Muscle of leg (tissue), 3 donors: ENCODE measurements at regions not wholly inside any gene's neighbourhood (a gene's known extent, or its start where the extent isn't known, plus 50 kb on each side); places are given as distances from the start of the nearest gene placed in this dataset.
A peak's percentile ranks its signal among the peaks of the same experiment; 100 is the strongest.

ENCODE experiments used
- DNase-seq: peaks from one replicate; pipeline ENCODE4 v3.0.0; 2013
- H3K27ac ChIP-seq: one replicate; pipeline ENCODE4 v1.5.1; 2013; ENCODE audit warnings: mild to moderate bottlenecking, low read length, control low read depth
- H3K27me3 ChIP-seq: one replicate; pipeline ENCODE4 v1.6.1; 2013; ENCODE audit warnings: low read length; ENCODE audit not compliant: control insufficient read depth, insufficient read depth
- H3K36me3 ChIP-seq: one replicate; pipeline ENCODE4 v1.6.1; 2013; ENCODE audit warnings: low read length; ENCODE audit not compliant: control insufficient read depth, insufficient read depth
- H3K4me1 ChIP-seq: one replicate; pipeline ENCODE4 v1.6.1; 2013; ENCODE audit warnings: low read length; ENCODE audit not compliant: control insufficient read depth, insufficient read depth
- H3K4me3 ChIP-seq: one replicate; pipeline ENCODE4 v1.5.1; 2013; ENCODE audit warnings: low read length, control low read depth
- H3K9me3 ChIP-seq: replicated peaks from 2 replicates; pipeline ENCODE4 v1.6.1; 2013; ENCODE audit warnings: low read depth, low read length; ENCODE audit not compliant: control insufficient read depth
- WGBS: methylation state at CpG from one replicate; pipeline ENCODE4 v1.1.5; 2013; ENCODE audit warnings: missing lambda C conversion rate; ENCODE audit not compliant: insufficient coverage; 5-methylcytosine and 5-hydroxymethylcytosine counted together

- 100% methylated on average over 1 of the region's 2 CpGs for WGBS
- no peak for DNase-seq
- H3K27me3 ChIP-seq: no peaks in the 10 kb centered on the region
Measured at GRCh38 chr2:235402422-235402821, 91.4 kb upstream of the AGAP1 start.

GRCh38 chr2:235405612-235406361 is 88.1 kb upstream of the AGAP1 start:
- no peak for DNase-seq
- WGBS: 74% methylated on average over 3 of the region's 11 CpGs
- H3K36me3 ChIP-seq: no peaks in the 10 kb centered on the region
- H3K9me3 ChIP-seq: no peaks in the 10 kb centered on the region
- no peak overlapping the region for H3K27ac ChIP-seq
- no peaks in the 10 kb centered on the region for H3K27me3 ChIP-seq
- H3K4me3 ChIP-seq: no peak overlapping the region
- peaks cover 3% of the 10 kb centered on the region for H3K4me1 ChIP-seq

More at GRCh38 chr2:235402422-235402821, 91.4 kb upstream of the AGAP1 start:
- peaks cover 3% of the 10 kb centered on the region for H3K4me1 ChIP-seq
- H3K4me3 ChIP-seq: no peak overlapping the region
- no peak overlapping the region for H3K27ac ChIP-seq
- no peaks in the 10 kb centered on the region for H3K36me3 ChIP-seq
- H3K9me3 ChIP-seq: no peaks in the 10 kb centered on the region

- peaks cover 3% of the 10 kb centered on the region for H3K4me1 ChIP-seq
- DNase-seq: no peak
- H3K27ac ChIP-seq: no peak overlapping the region
- H3K4me3 ChIP-seq: no peak overlapping the region
- no peaks in the 10 kb centered on the region for H3K9me3 ChIP-seq
- no peaks in the 10 kb centered on the region for H3K36me3 ChIP-seq
- no peaks in the 10 kb centered on the region for H3K27me3 ChIP-seq
- WGBS: 76% methylated on average over 3 of the region's 8 CpGs
Measured at GRCh38 chr2:235406430-235406829, 87.4 kb upstream of the AGAP1 start.

GRCh38 chr2:235411905-235412485 is 81.8 kb upstream of the AGAP1 start:
- WGBS: 93% methylated on average over 4 of the region's 4 CpGs

GRCh38 chr2:235413064-235413463 is 80.8 kb upstream of the AGAP1 start:
- no peaks in the 10 kb centered on the region for H3K36me3 ChIP-seq
- H3K4me1 ChIP-seq: peaks cover 6% of the 10 kb centered on the region
- DNase-seq: peak; percentile 21
- WGBS: 50% methylated on average over 1 of the region's 1 CpG
- no peaks in the 10 kb centered on the region for H3K27me3 ChIP-seq
- H3K9me3 ChIP-seq: no peaks in the 10 kb centered on the region
- no peak overlapping the region for H3K4me3 ChIP-seq
- no peak overlapping the region for H3K27ac ChIP-seq

More at GRCh38 chr2:235411905-235412485, 81.8 kb upstream of the AGAP1 start:
- Histone ChIP-seq H3K4me1 (peaks cover 6% of the 10 kb centered on the region), H3K9me3 (no peaks in the 10 kb centered on the region), H3K27ac (no peak overlapping the region), H3K4me3 (no peak overlapping the region), H3K36me3 (no peaks in the 10 kb centered on the region), H3K27me3 (no peaks in the 10 kb centered on the region)
- DNase-seq: no peak

- H3K27ac ChIP-seq: no peak overlapping the region
- H3K9me3 ChIP-seq: no peaks in the 10 kb centered on the region
- peaks cover 6% of the 10 kb centered on the region for H3K4me1 ChIP-seq
- 94% methylated on average over 2 of the region's 4 CpGs for WGBS
- DNase-seq: peak; percentile 30
- H3K27me3 ChIP-seq: no peaks in the 10 kb centered on the region
- no peak overlapping the region for H3K4me3 ChIP-seq
- no peaks in the 10 kb centered on the region for H3K36me3 ChIP-seq
Measured at GRCh38 chr2:235414422-235414821, 79.4 kb upstream of the AGAP1 start.

GRCh38 chr2:235416858-235417499 is 76.9 kb upstream of the AGAP1 start:
- H3K36me3 ChIP-seq: no peaks in the 10 kb centered on the region

GRCh38 chr2:235418918-235419317 is 74.9 kb upstream of the AGAP1 start:
- peaks cover 3% of the 10 kb centered on the region for H3K4me1 ChIP-seq
- 100% methylated on average over 1 of the region's 7 CpGs for WGBS
- H3K27ac ChIP-seq: no peak overlapping the region
- no peaks in the 10 kb centered on the region for H3K27me3 ChIP-seq
- H3K4me3 ChIP-seq: no peak overlapping the region
- no peaks in the 10 kb centered on the region for H3K36me3 ChIP-seq
- peaks cover under 1% of the 10 kb centered on the region for H3K9me3 ChIP-seq
- peak; percentile 32 for DNase-seq

More at GRCh38 chr2:235416858-235417499, 76.9 kb upstream of the AGAP1 start:
- H3K4me3 ChIP-seq: no peak overlapping the region
- 50% methylated on average over 2 of the region's 7 CpGs for WGBS
- H3K9me3 ChIP-seq: no peaks in the 10 kb centered on the region
- peaks cover 6% of the 10 kb centered on the region for H3K4me1 ChIP-seq
- H3K27me3 ChIP-seq: no peaks in the 10 kb centered on the region
- no peak overlapping the region for H3K27ac ChIP-seq
- DNase-seq: peak; percentile 29

- no peak for DNase-seq
Measured at GRCh38 chr2:235419996-235420395, 73.8 kb upstream of the AGAP1 start.

GRCh38 chr2:235421618-235422017 is 72.2 kb upstream of the AGAP1 start:
- Histone ChIP-seq H3K27ac (no peak overlapping the region), H3K4me1 (no peaks in the 10 kb centered on the region), H3K36me3 (no peaks in the 10 kb centered on the region), H3K9me3 (peaks cover 7% of the 10 kb centered on the region), H3K4me3 (no peak overlapping the region), H3K27me3 (no peaks in the 10 kb centered on the region)
- peak; percentile 9 for DNase-seq
- 64% methylated on average over 1 of the region's 2 CpGs for WGBS

More at GRCh38 chr2:235419996-235420395, 73.8 kb upstream of the AGAP1 start:
- H3K4me1 ChIP-seq: no peaks in the 10 kb centered on the region
- no peaks in the 10 kb centered on the region for H3K36me3 ChIP-seq
- no peak overlapping the region for H3K4me3 ChIP-seq
- peaks cover 7% of the 10 kb centered on the region for H3K9me3 ChIP-seq
- H3K27ac ChIP-seq: no peak overlapping the region
- no peaks in the 10 kb centered on the region for H3K27me3 ChIP-seq
- WGBS: 67% methylated on average over 4 of the region's 8 CpGs
